ENCODE measurements at regions not wholly inside any gene's neighbourhood (a gene's known extent, or its start where the extent isn't known, plus 50 kb on each side); places are given as distances from the start of the nearest gene placed in this dataset.

DNA sequence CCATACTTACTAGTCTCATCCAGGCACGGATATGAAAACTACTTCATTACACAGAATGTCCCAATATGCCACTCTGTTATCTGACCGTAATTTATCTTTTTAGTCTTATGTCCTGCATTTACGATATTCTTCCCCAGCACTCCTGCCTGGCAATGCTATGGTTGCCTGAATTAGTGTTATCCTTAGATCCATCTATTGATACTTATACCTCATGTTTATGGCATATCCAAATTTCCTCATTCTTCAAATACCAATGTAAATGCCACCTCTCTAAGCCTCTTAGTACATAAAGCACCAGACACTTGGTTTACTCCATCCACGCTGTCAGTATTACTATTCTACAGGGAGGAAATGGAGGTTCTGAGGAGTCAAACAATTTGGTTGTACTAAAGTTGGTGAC is 507.8 kb upstream of the NMUR2 start:
- TF ChIP-seq, protein P1, sequence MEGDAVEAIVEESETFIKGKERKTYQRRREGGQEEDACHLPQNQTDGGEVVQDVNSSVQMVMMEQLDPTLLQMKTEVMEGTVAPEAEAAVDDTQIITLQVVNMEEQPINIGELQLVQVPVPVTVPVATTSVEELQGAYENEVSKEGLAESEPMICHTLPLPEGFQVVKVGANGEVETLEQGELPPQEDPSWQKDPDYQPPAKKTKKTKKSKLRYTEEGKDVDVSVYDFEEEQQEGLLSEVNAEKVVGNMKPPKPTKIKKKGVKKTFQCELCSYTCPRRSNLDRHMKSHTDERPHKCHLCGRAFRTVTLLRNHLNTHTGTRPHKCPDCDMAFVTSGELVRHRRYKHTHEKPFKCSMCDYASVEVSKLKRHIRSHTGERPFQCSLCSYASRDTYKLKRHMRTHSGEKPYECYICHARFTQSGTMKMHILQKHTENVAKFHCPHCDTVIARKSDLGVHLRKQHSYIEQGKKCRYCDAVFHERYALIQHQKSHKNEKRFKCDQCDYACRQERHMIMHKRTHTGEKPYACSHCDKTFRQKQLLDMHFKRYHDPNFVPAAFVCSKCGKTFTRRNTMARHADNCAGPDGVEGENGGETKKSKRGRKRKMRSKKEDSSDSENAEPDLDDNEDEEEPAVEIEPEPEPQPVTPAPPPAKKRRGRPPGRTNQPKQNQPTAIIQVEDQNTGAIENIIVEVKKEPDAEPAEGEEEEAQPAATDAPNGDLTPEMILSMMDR (IDR thresholded peaks at IDR 0.05), result no peak
- no peak for TF ChIP-seq POLR2AphosphoS5 (IDR thresholded peaks at IDR 0.05)
